ENCODE measurements at regions not wholly inside any gene's neighbourhood (a gene's known extent, or its start where the extent isn't known, plus 50 kb on each side); places are given as distances from the start of the nearest gene placed in this dataset.

GRCh38 chr4:10275696-10276095 is 159.1 kb upstream of the WDR1 start:
- no peaks in the 10 kb centered on the region for H4K20me1 ChIP-seq (replicated peaks; ENCODE audit: insufficient read depth)
- ATAC-seq = no peak

More at GRCh38 chr4:10275696-10276095, 159.1 kb upstream of the WDR1 start:
- Histone ChIP-seq H3K27me3 (ENCODE audit: insufficient read depth) (no peaks in the 10 kb centered on the region), H3F3A (replicated peaks; ENCODE audit: low read depth) (no peaks in the 10 kb centered on the region), H3K4me2 (no peak overlapping the region), H3K36me3 (ENCODE audit: insufficient read depth) (no peaks in the 10 kb centered on the region), H3K27ac (ENCODE audit: low read depth) (no peak overlapping the region), H3K79me2 (replicated peaks; ENCODE audit: insufficient read depth) (no peaks in the 10 kb centered on the region), H2AFZ (no peak overlapping the region), H3K9me2 (ENCODE audit: insufficient read depth) (peaks cover 11% of the 10 kb centered on the region; the same call in 1 of the 2 replicates), H3K4me1 (ENCODE audit: insufficient read depth) (no peaks in the 10 kb centered on the region), H3K4me3 (no peak overlapping the region)
- Mint-ChIP-seq H3K4me1 (0 out of 3 replicates have a peak, but pooled peaks cover 2% of the 10 kb centered on the region), H3K27me3 (ENCODE audit: insufficient read depth, low read depth, poor library complexity) (peaks cover 1% of the 10 kb centered on the region), H3K27ac (no peak overlapping the region), H3K36me3 (ENCODE audit: low read depth) (no peaks in the 10 kb centered on the region), H3K4me3 (no peak overlapping the region), H3K9me3 (no peaks in the 10 kb centered on the region)
- DNase-seq (ENCODE audit: low spot score) = no peak
- TF ChIP-seq NANOG (IDR thresholded peaks at IDR 0.05; ENCODE audit: borderline replicate concordance) (no peak), JUNB (IDR thresholded peaks at IDR 0.05; ENCODE audit: unreplicated experiment) (no peak), ZNF114 (CRISPR knock-in tag; IDR thresholded peaks at IDR 0.05) (no peak), ETS1 (IDR thresholded peaks at IDR 0.05) (no peak), ZNF462 (CRISPR knock-in tag; IDR thresholded peaks at IDR 0.05) (no peak), EZH2phosphoT487 (IDR thresholded peaks at IDR 0.05; ENCODE audit: unreplicated experiment) (no peak), STAT1 (IDR thresholded peaks at IDR 0.05; ENCODE audit: unreplicated experiment) (no peak), POLR2AphosphoS5 (IDR thresholded peaks at IDR 0.05; ENCODE audit: low read depth) (no peak), CREB1 (CRISPR knock-in tag; IDR thresholded peaks at IDR 0.05; ENCODE audit: low read depth) (no peak), REST (IDR thresholded peaks at IDR 0.05; ENCODE audit: unreplicated experiment) (no peak), ZNF331 (CRISPR knock-in tag; IDR thresholded peaks at IDR 0.05; ENCODE audit: low read depth) (no peak), EZH2 (IDR thresholded peaks at IDR 0.05; ENCODE audit: low read depth, unreplicated experiment) (no peak), CTCF (conservative IDR thresholded peaks at IDR 0.05; ENCODE audit: low read depth in 2 of 2) (no peak)

All from GM23338 (cell line).